Fibroblast of mammary gland (primary cell): ENCODE measurements at regions not wholly inside any gene's neighbourhood (a gene's known extent, or its start where the extent isn't known, plus 50 kb on each side); places are given as distances from the start of the nearest gene placed in this dataset.

Source experiments
- DNase-seq: peaks from one replicate; pipeline ENCODE4 v3.0.0-alpha.2; 2010; ENCODE audit warnings: low read depth
- H3K4me3 ChIP-seq: 2 replicates; pipeline ENCODE4 v1.5.1; 2011; ENCODE audit warnings: low read depth, mild to moderate bottlenecking, low read length, moderate library complexity; ENCODE audit not compliant: control insufficient read depth
- TF ChIP-seq, protein P1 (sequence below): conservative IDR thresholded peaks from 2 replicates; pipeline ENCODE4 v1.5.1; 2011; ENCODE audit warnings: low read depth, low read length, inconsistent platforms; ENCODE audit not compliant: control insufficient read depth, insufficient read depth

DNA sequence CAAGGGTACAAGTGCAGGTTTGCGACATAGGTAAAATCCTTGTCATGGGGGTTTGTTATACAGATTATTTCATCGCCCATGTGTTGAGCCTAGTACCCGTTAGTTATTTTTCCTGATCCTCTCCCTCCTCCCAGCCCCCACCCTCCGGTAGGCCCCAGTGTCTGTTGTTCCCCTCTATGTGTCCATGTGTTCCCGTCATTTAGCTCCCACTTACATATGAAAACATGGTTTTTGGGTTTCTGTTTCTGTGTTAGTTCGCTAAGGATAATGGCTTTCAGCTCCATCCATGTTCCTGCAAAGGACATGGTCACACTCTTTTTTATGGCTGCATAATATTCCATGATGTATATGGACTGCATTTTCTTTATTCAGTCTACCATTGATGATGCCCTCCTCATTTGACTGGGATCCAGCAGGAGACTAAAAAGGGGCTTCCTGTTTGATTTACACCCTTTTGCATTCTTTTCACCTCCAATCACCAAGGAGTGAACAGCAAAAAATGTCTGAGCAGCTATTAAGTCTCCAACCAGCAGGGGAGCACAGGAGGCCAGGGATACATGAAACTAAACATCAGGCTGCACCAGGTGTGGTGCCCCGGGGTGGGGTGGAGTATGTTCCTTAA is 188.2 kb downstream of the SKIDA1 start:
- H3K4me3 ChIP-seq, result no peak overlapping the region
- TF ChIP-seq, protein P1, sequence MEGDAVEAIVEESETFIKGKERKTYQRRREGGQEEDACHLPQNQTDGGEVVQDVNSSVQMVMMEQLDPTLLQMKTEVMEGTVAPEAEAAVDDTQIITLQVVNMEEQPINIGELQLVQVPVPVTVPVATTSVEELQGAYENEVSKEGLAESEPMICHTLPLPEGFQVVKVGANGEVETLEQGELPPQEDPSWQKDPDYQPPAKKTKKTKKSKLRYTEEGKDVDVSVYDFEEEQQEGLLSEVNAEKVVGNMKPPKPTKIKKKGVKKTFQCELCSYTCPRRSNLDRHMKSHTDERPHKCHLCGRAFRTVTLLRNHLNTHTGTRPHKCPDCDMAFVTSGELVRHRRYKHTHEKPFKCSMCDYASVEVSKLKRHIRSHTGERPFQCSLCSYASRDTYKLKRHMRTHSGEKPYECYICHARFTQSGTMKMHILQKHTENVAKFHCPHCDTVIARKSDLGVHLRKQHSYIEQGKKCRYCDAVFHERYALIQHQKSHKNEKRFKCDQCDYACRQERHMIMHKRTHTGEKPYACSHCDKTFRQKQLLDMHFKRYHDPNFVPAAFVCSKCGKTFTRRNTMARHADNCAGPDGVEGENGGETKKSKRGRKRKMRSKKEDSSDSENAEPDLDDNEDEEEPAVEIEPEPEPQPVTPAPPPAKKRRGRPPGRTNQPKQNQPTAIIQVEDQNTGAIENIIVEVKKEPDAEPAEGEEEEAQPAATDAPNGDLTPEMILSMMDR, result no peak
- no peak for DNase-seq

DNA sequence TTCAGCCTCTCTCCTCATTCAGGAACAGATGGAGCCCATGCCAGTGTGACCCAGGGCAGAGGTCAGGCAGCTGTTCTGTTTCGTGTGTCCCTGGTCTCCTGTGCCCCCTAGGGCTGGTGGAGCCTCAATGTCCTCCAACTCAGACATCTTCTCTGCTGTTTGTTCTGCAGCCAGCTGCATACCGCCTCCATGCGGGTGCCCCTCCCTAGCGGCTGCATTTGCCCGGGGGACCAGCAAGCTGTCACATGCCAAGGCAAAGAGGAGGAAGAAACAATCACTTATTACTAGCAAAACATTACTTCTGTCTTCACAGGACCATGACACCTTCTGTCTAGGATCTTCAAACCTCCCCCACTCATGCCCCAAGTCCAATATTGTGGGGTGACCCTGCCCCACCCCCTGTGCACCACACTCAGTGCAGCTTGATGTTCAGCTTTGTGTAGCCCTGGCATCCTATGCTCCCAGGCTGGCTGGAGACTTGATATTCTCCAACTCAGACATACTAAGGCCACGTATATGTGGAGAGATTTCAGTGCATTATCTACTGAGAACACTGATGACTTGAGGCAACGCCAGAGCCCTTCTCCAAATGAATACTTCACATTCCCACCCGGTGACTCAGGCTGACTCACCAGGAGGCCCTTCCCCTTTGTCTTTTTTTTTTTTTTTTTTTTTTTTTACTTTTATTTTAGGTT is 188.9 kb downstream of the SKIDA1 start:
- TF ChIP-seq, protein P1, result no peak
- DNase-seq, result peak; percentile 97
- no peak overlapping the region for H3K4me3 ChIP-seq

DNA sequence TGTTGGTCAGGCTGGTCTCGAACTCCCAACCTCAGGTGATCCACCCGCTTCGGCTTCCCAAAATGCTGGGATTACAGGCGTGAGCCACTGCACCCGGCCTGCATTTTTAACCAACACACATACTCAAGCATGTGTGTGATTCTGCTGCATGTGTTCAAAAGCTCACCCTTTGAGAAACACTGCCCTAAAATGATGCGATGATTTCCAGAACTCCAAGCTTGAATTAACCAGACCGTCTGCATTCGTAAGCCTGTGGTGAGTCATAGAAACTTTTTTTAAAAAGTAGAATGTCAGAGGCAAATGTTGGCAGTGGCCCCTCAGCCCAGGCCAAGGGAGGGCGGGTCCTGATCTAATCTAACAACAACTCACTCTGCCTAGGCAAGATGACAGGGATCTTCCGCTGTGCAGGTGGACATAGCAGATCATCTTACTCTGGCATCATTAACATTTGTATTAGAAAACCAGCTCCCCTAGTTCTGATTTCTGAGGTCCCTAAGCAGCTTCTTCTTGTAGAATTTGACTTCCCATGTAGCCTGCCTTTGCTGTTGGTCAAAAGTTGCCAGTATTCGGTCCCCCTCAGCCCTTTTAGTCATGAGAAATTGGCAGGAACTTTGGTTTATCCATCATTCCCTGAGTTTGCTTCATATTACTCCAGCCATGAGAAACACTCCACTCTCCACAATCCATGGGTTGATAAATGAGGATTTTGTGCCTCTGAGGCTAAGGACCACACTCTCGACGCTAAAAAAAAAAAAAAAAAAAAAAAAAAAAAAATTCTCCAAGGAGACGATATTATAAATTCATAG is 190.4 kb downstream of the SKIDA1 start:
- no peak overlapping the region for H3K4me3 ChIP-seq
- peak; percentile 97 for DNase-seq
- TF ChIP-seq, protein P1, result no peak

DNA sequence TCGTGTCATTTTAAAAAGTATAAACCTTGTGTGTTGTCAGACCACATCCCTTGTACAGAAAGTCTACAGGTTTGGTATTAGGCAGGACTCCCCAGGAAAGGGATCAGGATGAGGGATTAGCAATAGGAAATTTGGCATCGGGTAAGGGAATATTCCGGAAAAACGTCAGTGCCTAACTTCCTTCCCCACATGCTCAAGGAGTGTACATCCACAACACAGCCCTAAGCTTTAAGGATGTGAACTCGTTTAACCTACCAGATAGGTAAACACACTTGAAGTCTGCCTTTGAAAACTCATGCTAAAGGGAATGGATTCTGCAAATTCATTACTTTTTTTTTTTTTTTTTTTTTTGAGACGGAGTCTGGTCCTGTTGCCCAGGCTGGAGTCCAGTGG is 194.9 kb downstream of the SKIDA1 start:
- no peak overlapping the region for H3K4me3 ChIP-seq
- DNase-seq, result peak; percentile 31
- TF ChIP-seq, protein P1, result no peak

DNA sequence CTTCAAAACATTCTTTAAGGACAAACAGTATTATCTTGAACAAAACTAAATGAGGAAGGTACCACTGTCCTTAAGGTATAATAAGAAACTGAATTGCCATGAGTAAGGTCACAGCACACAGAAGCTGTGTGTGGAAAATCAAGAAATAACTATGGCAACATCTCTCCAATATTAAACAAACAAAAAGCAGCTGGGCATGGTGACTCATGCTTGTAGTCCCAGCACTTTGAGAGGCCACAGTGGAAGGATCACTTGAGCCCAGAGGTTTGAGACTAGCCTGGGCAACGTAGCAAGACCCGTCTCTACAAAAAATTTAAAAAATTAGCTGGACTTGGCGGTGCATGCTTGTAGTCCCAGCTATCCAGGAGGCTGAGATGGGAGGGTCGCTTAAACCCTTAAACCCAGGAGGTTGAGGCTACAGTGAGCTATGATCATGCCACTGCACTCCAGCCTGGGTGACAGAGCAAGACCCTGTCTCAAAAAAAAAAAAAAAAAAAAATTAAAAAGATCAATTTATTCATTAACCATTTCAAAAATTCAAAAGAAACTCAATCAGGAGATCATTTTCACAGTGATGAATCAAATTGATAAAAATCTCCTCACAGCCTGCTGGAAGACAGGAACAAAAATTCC is 195.4 kb downstream of the SKIDA1 start:
- peak; percentile 92 for DNase-seq
- TF ChIP-seq, protein P1, result no peak
- no peak overlapping the region for H3K4me3 ChIP-seq

DNA sequence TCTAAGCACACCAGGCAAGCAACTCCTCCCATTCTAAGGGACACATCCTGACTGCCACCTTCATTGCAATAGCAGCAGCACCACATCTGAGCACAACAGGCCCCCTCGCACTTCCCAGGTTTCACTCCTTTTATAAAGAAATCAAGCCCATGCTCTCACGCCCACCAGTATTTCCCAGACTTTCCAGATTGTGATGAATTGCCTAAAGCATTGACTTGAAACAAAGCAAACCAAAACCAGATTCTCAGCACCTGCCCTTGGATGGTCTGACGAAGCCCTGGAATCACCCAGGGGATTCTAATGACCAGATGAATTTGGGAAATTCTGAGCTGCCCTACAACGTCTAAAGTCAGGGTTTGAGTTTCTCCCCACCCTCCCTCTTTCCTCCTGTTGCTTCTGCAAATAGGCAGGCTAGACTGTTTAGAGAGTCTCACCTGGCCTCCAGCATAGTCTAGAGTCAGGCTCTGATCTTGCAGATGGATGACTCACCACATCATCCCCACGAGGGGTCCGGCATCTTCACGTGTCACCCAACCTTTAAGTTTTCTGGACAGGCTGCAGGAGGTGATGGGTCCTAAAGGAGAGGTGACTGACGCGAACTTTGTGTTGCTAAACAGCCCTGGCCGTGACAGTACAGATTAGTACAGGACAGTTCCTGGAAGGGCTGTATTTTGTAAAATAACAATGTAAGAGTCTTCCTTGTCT is 198.0 kb downstream of the SKIDA1 start:
- peak; percentile 22 for DNase-seq
- TF ChIP-seq, protein P1, result no peak

More for the DNA sequence above, 198.0 kb downstream of the SKIDA1 start:
- H3K4me3 ChIP-seq, result no peak overlapping the region
